GM04504 (cell line): ENCODE measurements at regions not wholly inside any gene's neighbourhood (a gene's known extent, or its start where the extent isn't known, plus 50 kb on each side); places are given as distances from the start of the nearest gene placed in this dataset.

Source experiments
- DNase-seq: peaks from one replicate; pipeline ENCODE4 v3.0.0-alpha.2; 2012; ENCODE audit warnings: low read depth

DNA sequence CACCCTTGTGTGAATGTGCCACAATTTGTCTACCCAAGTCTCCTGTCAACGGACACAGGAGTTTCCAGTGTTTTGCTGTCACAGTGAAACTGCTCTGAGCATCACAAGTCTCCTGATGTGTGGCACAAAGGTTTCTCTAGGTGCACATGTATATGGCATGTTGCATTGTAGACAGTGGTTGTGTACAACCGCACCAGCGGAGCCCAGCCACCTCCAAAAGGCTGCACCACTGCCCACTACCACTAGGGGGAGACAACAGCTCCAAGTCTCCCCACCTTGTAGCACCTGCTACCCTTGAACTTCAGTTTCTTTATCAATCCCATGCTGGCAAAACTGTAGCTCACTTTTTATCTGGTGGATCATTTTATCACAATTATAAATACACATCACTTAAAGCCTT is 95.5 kb upstream of the ZNF469 start:
- DNase-seq: no peak

DNA sequence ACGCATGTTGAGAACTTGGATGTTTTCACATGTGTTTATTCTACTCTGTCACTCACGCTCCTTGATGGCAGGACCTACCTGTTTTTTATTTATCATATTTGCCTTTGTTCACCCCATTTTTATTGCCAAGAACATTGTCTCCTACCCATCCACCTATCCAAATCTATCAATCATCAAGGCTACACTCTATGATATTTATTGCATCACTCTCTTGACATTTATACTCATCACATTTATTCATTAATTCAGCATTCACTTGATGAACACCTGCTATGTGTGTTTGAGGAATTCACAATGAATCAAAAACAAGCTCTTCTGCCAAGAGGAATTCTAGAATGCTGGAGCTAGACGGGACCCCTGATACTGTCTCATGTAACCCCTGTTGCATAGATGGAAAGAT is 94.5 kb upstream of the ZNF469 start:
- no peak for DNase-seq

DNA sequence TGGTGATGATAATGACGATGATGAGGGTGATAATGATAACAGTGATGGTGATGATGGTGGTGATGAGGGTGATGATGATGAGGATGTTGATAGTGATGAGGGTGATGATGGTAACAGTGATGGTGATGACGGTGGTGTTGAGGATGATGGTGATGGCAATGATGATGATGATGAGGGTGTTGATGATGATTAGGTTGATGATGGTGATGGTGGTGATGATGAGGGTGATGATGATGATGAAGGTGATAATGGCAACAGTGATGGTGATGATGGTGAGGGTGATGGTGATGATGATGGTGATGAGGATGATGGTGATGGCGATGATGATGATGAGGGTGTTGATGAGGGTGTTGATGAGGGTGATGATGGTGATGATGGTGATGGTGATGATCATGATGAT is 93.8 kb upstream of the ZNF469 start:
- DNase-seq: no peak

DNA sequence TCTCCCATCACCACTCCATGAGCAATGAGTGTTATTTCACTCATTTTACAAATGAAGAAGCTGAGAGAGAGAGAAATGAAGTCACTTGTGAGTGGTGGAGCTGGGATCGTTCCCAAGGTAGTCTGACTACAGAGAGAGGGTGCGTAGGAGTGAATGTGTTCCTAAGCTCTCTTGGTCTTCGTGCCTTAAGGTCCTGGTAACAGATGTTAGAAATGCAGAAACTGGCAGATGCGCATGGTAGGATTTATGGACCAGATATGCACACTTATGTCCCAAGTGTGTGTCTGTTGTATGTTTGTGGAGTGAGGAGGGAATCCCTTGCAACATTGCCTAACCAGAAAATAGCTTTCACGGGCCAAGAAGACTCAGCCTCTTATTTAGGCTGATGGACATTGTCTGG is 93.2 kb upstream of the ZNF469 start:
- DNase-seq: no peak

DNA sequence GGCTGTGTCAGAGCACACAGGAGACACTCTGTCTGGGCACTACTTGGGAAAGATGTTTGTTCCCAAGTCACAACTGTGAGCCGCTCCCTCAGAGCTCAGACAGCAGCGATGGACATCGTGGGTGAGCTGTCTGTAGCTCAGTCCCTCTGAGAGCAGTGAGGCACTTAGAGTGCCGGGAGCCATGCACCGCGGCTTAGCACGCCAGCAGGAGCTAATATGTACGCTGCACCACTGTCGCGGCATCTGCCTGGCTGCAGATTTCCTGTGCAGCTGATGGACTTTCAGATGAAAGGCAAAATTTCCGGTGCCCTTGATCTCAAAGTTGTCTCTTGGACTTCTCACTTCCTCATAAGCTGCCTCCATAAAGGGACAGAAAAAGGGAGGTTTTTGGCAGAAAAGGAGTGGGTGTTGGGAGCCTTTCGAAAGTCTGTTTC is 92.8 kb upstream of the ZNF469 start:
- DNase-seq: no peak

DNA sequence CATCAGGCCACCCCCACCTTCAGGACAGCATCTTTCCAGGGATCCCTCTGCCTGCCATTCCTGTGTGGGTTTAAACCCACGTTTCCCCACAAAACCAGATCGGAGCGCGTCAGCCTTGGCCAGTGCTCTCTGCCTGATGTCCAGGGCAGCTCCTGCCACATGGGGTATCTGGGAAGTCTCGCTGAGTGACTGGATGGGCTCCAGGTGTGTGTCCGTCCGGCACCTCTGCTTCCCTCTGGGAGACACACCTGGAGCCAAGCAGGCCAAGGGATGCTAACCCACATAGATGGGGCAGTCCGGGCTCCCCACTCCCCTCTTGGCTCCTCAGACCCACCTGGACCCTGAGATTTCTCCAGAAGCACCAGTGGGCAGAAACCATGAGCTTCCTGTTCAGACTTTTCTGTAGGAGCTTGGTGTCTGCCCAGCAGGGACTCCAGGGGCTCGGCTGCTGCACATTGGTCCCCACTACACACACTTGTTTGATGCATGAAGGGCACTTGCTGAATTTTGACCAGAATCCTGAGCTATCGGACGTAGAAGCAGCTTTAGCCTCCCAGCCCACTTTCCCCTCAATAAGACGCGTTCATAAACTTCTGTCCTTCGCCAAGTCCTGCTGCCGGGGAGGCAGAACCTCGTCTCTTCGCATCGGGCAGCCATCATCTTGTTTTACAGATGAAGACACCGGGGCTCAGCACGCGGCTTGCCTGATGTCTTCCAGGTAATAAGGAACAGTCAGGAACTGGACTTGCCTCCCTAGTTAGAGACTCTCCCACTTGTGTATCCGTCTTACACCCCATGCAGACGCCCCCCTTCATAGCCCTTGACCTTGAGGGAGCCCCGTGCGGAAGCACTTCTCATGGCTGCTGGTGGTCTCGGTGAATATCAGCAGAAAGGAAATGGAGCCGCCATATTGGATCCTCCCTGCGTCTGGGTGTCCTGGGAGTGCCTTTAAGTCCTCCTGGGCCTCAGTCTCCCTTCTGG is 91.6 kb upstream of the ZNF469 start:
- DNase-seq: no peak

DNA sequence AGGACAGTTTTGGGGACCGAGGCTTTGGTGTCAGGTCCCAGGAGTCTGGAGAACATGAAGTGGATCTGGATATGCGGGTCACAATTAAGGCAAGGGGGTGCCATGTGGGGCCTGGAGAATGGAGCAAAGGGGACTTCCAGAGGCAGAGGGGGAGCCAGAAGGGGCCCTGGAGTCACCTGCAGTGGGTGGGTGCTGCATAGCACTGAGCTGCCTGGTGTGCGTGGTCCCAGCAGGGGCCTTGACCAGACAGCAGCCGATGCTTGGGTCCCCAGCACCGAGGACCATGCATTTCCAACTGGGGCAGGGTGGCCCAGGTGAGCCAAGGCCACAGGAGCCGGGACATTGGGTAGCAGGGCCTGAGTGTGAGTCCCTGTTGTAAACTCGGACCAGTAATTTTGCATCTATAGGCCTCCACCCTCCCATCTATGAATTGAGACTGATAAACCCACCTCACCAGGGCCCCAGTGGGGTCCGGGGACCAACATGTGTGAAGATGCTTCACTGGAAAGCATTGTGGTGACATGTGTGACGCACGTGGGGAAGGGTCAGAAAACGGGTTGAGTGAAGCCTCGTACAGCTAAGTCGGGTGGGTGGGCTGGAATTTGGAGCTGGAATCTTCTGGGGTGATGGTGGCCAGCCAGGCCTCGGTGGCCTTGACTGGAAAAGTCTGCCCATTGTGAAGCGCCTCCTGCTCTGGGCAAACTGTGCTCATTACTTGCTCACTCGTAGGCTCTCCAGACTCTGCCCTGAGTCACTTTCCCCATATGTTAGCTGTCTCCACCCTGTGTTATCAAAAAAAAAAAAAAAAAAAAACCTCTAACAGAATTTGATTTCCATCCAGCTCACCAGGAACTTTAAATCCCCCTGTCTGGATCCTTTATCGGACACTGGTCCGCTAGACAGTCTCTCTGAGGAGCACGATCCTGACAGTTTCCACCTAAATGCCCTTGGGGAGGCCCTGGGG is 90.5 kb upstream of the ZNF469 start:
- no peak for DNase-seq

DNA sequence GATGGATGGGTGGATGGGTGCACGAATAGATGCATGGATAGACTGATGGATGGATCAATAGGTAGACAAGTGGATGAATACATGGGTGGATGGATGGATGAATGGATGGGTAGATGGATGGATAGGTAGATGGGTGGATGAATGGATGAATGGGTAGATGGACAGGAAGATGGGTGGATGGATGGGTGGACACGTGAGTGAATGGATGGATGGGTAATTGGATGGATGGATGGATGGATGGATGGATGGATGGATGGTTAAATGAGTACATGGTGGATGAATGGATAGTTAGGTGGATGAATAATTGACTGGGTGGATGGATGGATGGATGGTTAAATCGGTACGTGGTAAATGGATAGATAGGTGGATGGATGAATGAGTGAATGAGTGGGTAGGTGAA is 89.7 kb upstream of the ZNF469 start:
- no peak for DNase-seq

DNA sequence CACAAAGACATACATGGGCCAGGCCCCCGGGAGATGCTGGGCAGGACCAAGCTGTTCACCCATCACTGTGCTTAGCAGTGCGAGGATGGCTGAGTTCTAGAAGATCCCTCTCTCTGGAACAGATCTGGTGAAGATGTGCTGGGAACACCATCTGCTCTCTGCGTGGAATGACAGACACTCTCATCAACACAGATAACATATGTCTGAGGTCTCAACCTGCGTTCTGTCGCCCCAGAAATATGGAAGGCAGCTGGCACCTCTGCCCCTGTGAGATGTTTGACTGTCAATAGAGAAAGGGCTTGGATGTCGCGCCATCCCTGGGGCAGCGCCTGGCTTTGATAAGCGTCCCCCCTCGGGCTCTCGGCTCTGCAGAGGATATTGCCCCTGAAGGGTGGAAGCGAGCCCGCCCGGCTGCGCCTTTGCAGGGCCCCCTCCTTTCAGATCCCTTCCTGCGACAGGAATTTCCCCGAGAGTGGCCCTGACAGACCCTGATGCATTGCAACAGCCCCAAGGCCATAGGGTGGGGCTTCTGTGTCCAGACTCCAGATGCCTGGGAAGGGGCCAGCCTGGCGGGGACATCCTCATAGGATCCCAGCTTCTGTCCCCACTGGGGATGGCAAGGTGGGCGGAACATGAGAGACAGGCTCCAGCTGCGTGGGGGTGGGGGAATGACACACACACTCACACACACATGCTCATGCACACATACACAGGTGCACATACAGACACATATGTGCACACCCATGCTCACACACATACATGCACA is 86.9 kb upstream of the ZNF469 start:
- DNase-seq: no peak

DNA sequence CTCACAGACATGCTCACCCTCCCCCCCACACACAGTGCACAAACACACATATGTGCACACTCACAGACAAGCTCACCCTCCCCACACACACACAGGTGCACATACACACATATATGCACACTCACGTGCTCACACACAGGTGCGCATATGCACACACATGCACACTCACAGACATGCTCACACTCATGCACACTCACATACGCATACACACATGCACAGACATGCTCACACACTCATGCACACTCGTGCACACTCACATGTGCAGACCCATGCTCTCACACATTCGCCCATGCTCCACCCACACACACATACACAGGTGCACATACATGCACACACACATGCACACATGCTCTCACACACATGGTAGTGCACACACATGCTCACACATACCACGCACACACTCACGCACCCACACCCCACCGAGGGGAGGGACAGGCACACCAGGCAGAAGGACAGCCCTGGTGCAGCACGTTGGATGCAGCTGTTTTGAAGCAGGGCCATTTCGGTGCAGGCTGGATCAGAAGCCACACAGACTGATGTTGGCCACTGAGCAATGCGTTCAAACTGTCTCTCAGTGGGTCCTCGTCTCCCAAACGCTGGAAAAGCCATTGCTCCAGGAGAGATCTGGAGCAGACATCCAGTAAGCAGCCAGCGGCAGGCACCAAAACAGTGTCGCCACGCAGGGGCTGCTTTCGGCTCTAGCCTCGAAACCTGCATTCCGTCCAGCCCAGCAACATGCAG is 86.2 kb upstream of the ZNF469 start:
- no peak for DNase-seq

DNA sequence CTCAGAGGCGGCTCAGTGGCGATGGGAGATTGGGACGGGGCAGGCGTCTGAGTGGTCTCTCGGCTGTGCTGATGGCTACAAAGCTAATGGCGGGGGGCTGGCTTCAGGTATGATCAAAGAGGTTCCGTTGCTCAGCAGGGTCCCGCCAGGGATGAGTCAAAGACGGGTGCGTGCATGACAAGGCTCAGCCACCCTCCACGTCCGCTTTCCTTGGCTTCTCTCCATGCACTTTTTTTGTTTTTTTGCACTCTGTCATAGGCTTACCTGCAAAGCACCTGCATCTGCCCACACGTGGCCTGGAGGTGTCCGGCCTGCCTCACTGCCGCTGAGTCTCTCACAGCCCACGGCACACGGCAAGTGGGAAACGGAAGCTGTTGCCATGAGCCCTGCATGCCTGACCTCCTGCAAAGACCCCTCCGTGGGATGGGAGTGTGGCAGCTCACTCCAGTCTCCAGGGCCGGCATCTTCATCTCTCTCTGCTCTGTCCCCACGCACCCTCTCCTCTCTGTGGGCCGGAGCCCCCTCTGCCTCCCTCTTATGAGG is 85.5 kb upstream of the ZNF469 start:
- no peak for DNase-seq

DNA sequence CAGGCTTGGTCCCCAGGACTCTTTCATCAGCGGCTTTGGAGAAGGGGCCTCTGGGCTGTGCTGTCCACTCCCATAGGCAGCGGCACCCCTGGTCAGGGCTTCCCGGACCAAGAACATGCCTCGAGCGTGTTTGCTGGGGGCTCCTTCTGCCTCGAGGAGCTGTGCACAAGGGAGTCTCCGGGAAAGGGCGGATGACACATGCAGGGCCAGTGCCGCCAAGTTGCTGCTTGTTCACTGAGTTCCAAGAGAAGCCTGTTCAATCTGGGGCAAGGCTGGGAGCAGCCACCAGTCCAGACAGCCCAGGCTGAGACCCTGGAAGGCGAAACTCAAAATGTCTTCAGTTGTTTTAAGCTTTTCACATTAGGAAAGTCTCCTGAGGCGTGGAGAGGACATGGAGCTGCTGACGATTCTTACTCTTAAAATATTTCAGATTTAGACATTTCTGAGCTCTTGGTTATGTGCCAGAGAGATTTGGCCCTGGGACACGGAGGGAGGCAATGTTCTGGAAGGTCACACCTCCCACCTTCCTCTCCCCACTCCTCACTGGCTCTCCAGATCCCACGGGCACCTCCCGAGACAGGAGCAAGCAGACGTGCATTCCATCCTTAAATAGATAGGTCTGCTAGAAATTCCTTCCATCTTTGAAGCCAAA is 84.5 kb upstream of the ZNF469 start:
- DNase-seq: no peak

DNA sequence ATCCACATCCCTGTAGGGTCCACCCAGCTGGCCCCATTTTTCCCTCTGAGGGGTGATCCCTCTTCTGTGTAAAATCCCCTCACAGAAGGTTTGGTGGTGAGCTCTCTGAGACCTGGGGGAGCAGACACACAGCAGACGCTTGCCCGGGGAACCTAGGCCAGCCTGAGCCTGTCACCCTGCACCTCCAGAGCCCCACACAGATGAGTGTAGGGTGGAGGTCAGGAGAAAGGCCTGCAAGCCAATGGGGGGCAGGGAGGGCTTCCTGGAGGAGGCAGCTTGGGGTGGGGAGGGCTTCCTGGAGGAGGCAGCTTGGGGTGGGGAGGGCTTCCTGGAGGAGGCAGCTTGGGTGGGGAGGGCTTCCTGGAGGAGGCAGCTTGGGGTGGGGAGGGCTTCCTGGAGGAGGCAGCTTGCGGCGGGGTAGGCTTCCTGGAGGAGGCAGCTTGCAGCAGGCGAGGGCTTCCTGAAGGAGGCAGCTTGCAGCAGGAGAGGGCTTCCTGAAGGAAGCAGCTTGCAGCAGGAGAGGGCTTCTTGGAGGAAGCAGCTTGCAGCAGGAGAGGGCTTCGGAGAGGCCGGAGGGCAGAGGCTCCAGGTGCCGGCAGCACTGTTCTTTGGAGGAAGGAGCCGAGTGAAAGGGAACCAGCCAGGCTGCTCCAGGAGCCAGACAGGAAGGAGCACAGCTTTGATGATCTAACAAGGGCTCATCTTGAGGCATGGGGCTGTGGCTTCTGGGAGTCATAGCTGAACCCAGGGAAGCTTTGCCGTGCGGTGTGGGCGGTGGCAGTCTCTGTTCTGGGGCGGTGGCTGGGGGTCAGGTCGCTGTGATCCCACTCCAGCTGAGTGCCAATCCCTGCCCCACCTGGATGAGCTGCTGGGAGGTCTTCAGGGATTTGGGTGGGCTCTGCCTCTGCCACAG is 83.7 kb upstream of the ZNF469 start:
- DNase-seq: no peak

DNA sequence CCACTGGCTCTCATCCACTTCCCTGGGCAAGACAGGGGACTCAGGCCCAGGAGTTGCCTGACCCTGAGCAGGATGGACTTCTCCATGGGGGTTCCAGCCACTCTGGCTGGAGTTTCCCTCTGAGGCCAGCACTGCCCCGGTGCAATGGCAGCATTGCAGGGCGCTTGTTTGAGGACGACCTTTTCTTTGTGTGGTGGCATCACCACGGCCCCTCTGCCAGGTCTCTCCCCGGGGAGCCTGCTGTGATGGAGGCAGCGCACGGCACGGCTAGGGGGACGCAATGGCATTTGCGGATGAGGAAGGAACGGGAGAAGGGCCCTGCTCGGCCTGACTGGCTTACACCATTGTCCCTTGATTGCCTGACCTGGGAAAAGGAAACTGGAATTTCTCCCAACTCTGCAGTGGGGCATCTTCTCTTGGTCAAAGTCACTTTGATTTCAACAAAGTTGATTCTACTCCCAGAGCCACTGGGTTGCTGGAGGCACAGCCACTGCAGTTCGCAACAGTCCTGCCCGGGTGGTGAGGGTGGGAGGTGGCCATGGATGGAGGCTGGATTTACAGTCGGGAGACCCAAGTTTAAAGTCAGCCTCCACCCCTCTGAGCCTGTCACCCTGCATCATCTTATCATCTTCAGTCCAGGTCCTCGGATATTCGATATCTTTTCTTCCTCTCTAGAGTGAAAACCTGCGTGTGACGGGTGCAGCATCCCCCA is 82.9 kb upstream of the ZNF469 start:
- DNase-seq: no peak

DNA sequence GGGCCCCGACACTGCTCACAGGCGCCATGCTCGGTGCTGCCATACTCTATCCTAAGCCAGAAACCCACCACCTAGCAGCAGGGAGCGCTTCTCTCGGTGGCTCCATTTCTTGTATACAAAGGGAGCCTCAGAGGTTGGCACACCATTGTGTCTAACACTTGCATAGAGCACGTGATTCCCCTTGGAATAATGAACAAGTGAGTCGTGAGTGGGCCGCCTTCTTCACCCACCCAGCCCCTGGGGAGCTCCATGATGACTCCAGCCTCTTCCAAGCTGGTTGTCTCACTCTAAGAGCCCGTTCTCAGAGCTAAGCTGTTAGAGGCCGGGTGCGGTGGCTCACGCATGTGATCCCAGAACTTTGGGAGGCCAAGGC is 82.3 kb upstream of the ZNF469 start:
- DNase-seq: no peak

DNA sequence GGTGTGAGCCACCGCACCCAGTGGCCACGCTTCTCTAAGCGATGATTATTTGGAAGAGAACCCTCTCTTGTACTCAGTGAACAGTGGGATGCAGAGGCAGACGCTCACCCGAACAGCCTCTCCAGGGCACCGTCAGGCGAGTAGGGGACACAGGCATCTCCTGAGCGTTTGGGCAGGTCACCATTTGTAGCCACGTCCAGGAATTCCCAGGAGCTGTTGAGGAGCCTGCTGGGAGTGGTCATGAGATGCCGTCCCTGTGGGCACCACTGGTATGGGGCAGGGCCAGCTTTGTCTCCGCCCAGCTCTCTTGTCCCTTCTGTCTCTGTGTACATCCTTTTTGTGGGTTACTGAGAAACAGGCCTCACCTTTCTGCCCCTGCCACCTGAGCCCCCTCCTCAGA is 81.3 kb upstream of the ZNF469 start:
- no peak for DNase-seq

DNA sequence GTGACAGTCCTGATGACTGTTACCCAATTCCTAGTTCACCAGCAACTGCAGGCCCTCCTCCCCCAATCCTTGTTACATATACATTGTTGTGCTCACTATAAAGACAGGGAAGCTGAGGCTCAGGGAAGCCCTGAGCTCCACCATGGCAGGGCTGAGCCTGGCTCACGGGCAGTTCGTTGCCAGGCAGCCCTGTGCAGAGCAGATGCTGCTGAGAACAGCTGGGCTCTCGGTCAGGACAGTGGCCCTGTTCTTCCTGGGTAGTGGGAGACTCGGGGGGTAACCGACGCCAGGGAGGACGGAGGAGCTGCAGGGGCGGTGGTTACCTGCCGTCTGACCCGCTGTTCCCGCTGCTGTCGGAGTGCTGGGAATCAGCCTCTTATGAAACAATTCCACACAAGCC is 80.9 kb upstream of the ZNF469 start:
- DNase-seq: no peak

DNA sequence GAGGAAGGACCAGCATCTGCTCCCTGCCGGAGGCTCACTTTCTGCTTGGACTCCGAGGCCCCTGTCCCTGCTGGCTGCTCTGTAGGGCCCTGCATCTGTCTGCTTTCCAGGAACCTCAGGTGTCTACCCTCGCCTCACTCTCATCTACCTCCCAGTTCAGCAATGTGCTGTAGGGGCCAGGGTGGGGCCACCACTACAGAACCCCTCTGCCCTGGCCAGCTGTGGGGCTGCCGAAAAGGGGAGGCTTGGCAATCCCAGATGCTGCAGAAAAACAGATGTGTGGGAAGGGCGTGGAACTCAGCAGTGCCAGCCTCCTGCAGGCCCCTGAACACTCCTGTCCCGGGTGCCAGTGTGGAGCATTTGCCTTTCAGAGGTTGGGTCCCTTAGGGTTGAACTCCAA is 80.1 kb upstream of the ZNF469 start:
- no peak for DNase-seq

DNA sequence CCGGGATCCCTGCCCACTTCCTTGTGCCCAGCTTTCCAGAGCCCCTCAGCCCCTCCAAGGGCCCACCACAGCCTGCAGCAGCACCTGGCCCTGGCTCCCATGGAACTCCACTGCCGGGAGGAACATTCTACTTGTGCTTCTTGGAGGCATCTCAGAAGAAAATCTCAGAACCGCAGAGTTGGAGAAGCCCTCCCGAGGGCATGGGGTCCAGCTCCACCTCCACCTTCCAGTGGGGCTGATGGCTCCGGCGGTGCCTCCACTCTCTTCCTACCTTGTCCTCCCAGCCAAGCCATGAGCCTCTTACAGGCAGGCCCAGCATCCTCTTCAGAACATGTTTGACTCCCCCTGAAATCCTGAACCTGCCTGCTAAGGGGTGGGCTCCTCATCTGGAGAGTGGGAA is 79.4 kb upstream of the ZNF469 start:
- DNase-seq: no peak
